GM12878 (cell line): ENCODE measurements at regions not wholly inside any gene's neighbourhood (a gene's known extent, or its start where the extent isn't known, plus 50 kb on each side); places are given as distances from the start of the nearest gene placed in this dataset.

Experiments
- ASH2L ChIP-seq: fragments of 300-600, 200-600 bp; sonication (generic); IDR thresholded peaks from 2 replicates; pipeline ENCODE4 v1.6.1; 2017; ENCODE audit warnings: low read depth, mild to moderate bottlenecking, borderline replicate concordance
- ATF3 ChIP-seq: IDR thresholded peaks from 2 replicates; pipeline ENCODE4 v1.6.1; 2011; ENCODE audit warnings: low read depth, mild to moderate bottlenecking, low read length, moderate library complexity, borderline replicate concordance; ENCODE audit errors: extremely low read depth
- BHLHE40 ChIP-seq, 2 experiments: fragments of 450-650 bp in 1 of 2; IDR thresholded peaks; 2 replicates each; pipeline ENCODE4 v1.6.1; 2011 to 2017; ENCODE audit warnings: low read depth in 2 of 2, borderline replicate concordance in 1 of 2, improper control_type of control experiment in 1 of 2, low read length in 1 of 2, mild to moderate bottlenecking in 1 of 2
- BMI1 ChIP-seq: fragments of 450-650 bp; IDR thresholded peaks from 2 replicates; pipeline ENCODE4 v1.6.1; 2016; ENCODE audit warnings: mild to moderate bottlenecking, moderate library complexity, borderline replicate concordance
- CBX3 ChIP-seq: fragments of 200-600 bp; sonication (generic); IDR thresholded peaks from 2 replicates; pipeline ENCODE4 v1.6.1; 2016; ENCODE audit warnings: low read depth, borderline replicate concordance
- E4F1 ChIP-seq: fragments of 450-650 bp; IDR thresholded peaks from 2 replicates; pipeline ENCODE4 v1.6.1; 2018; ENCODE audit warnings: borderline replicate concordance, mild to moderate bottlenecking; ENCODE audit not compliant: partially characterized antibody
- IRF3 ChIP-seq: fragments of 450-650 bp; IDR thresholded peaks from 2 replicates; pipeline ENCODE4 v1.6.1; 2014; ENCODE audit warnings: mild to moderate bottlenecking
- IRF4 ChIP-seq: IDR thresholded peaks from 2 replicates; pipeline ENCODE4 v1.6.1; 2011; ENCODE audit warnings: low read depth, low read length
- JUND ChIP-seq: IDR thresholded peaks from 2 replicates; pipeline ENCODE4 v1.6.1; 2012; ENCODE audit warnings: low read depth, mild to moderate bottlenecking, low read length, improper control_type of control experiment, moderate library complexity
- MYC ChIP-seq: IDR thresholded peaks from 2 replicates; pipeline ENCODE4 v1.6.1; 2011; ENCODE audit warnings: mild to moderate bottlenecking, low read length, moderate library complexity, inconsistent platforms; ENCODE audit not compliant: insufficient read depth, insufficient replicate concordance, insufficient read length, severe bottlenecking
- NFYA ChIP-seq: IDR thresholded peaks from 2 replicates; pipeline ENCODE4 v1.6.1; 2011; ENCODE audit warnings: low read depth, mild to moderate bottlenecking, low read length, improper control_type of control experiment, borderline replicate concordance
- NFYB ChIP-seq: IDR thresholded peaks from 2 replicates; pipeline ENCODE4 v1.6.1; 2011; ENCODE audit warnings: low read depth, mild to moderate bottlenecking, low read length, improper control_type of control experiment, moderate library complexity; ENCODE audit not compliant: insufficient read depth
- PKNOX1 ChIP-seq: fragments of 450-650 bp; IDR thresholded peaks from 2 replicates; pipeline ENCODE4 v1.6.1; 2016; ENCODE audit warnings: mild to moderate bottlenecking
- PML ChIP-seq: IDR thresholded peaks from 2 replicates; pipeline ENCODE4 v1.6.1; 2012; ENCODE audit warnings: low read length, inconsistent platforms
- PRDM15 ChIP-seq: fragments of 450-650 bp; formaldehyde crosslinking; IDR thresholded peaks from 2 replicates; pipeline ENCODE4 v1.4.0; 2020; ENCODE audit warnings: mild to moderate bottlenecking, moderate library complexity
- RAD21 ChIP-seq: IDR thresholded peaks from 2 replicates; pipeline ENCODE4 v1.6.1; 2011; ENCODE audit warnings: mild to moderate bottlenecking, low read depth, low read length, moderate library complexity; ENCODE audit not compliant: insufficient read depth
- WRNIP1 ChIP-seq: IDR thresholded peaks from 2 replicates; pipeline ENCODE4 v1.6.1; 2011; ENCODE audit warnings: low read depth, low read length, improper control_type of control experiment, borderline replicate concordance
- ZBED1 ChIP-seq: IDR thresholded peaks from 2 replicates; pipeline ENCODE4 v1.6.1; 2016; ENCODE audit warnings: borderline replicate concordance
- ZNF207 ChIP-seq: fragments of 450-650 bp; IDR thresholded peaks from 2 replicates; pipeline ENCODE4 v1.6.1; 2014; ENCODE audit warnings: antibody characterized with exemption, mild to moderate bottlenecking, borderline replicate concordance
- ZNF622 ChIP-seq: fragments of 450-650 bp; IDR thresholded peaks from 2 replicates; pipeline ENCODE4 v1.6.1; 2017; ENCODE audit warnings: mild to moderate bottlenecking, inconsistent platforms

- no peak for TF ChIP-seq ATF3
- TF ChIP-seq PRDM15 (CRISPR knock-in tag): no peak
- peak; percentile 56; the same call in 1 of the 2 replicates for TF ChIP-seq ZBED1
- no peak for TF ChIP-seq ZNF622
- no peak for TF ChIP-seq MYC
- TF ChIP-seq ZNF207: no peak
- no peak for TF ChIP-seq NFYB
- TF ChIP-seq BHLHE40 (IDR thresholded peaks at IDR 0.05; ENCODE audit: borderline replicate concordance in 1 of 2, low read depth in 2 of 2, low read length in 1 of 2): no peak
- TF ChIP-seq PML: no peak; the same call in 1 of the 2 replicates
- no peak for TF ChIP-seq JUND
- no peak for TF ChIP-seq ASH2L
- TF ChIP-seq WRNIP1: no peak
- no peak for TF ChIP-seq CBX3
- TF ChIP-seq PKNOX1: no peak
- TF ChIP-seq NFYA: no peak
- TF ChIP-seq BMI1: no peak
- no peak for TF ChIP-seq IRF3
- no peak for TF ChIP-seq IRF4
- TF ChIP-seq E4F1: no peak
- no peak for TF ChIP-seq RAD21
These were observed 886.7 kb upstream of the SORCS1 start (continued) for GRCh38 chr10:108051218-108051617.
